Ammon's horn (tissue), 1 donor: ENCODE measurements at regions not wholly inside any gene's neighbourhood (a gene's known extent, or its start where the extent isn't known, plus 50 kb on each side); places are given as distances from the start of the nearest gene placed in this dataset.
"Not testable (repeated sequence)": the region's sequence is repeated elsewhere in the genome, so short reads cannot be mapped to it uniquely, and the experiment has no call there.

Experiments used
- DNase-seq: peaks from one replicate; pipeline ENCODE4 v3.0.0-alpha.2; 2016; ENCODE audit warnings: low spot score

- DNase-seq = no peak
Measured at GRCh38 chr2:145530653-145531052, 1010.7 kb upstream of the ZEB2 start.

GRCh38 chr2:145524836-145525235, 1004.9 kb upstream of the ZEB2 start:
- DNase-seq = no peak

- no peak for DNase-seq
Measured at GRCh38 chr2:145524303-145524702, 1004.4 kb upstream of the ZEB2 start.

GRCh38 chr2:145519254-145519653, 999.3 kb upstream of the ZEB2 start:
- not testable (repeated sequence) for DNase-seq

- DNase-seq = no peak
Measured at GRCh38 chr2:145511946-145512345, 992.0 kb upstream of the ZEB2 start.

- no peak for DNase-seq
Measured at GRCh38 chr2:145503511-145503910, 983.6 kb upstream of the ZEB2 start.

- no peak for DNase-seq
Measured at GRCh38 chr2:145501920-145502319, 982.0 kb upstream of the ZEB2 start.

- no peak for DNase-seq
Measured at GRCh38 chr2:145495590-145495989, 975.7 kb upstream of the ZEB2 start.

- no peak for DNase-seq
Measured at GRCh38 chr2:145494441-145494840, 974.5 kb upstream of the ZEB2 start.

- DNase-seq = no peak
Measured at GRCh38 chr2:145488571-145488970, 968.7 kb upstream of the ZEB2 start.

- DNase-seq = no peak
Measured at GRCh38 chr2:145484448-145485097, 964.7 kb upstream of the ZEB2 start.

GRCh38 chr2:145483854-145484253, 963.9 kb upstream of the ZEB2 start:
- no peak for DNase-seq

GRCh38 chr2:145481334-145481922, 961.5 kb upstream of the ZEB2 start:
- DNase-seq = no peak

GRCh38 chr2:145464866-145465265, 944.9 kb upstream of the ZEB2 start:
- no peak for DNase-seq

GRCh38 chr2:145460112-145460511, 940.2 kb upstream of the ZEB2 start:
- DNase-seq = peak; percentile 13

GRCh38 chr2:145431181-145431951, 911.4 kb upstream of the ZEB2 start:
- DNase-seq = peak; percentile 14

- no peak for DNase-seq
Measured at GRCh38 chr2:145423809-145424208, 903.9 kb upstream of the ZEB2 start.

GRCh38 chr2:145422576-145422975, 902.7 kb upstream of the ZEB2 start:
- DNase-seq = no peak

GRCh38 chr2:145421841-145422240, 901.9 kb upstream of the ZEB2 start:
- DNase-seq = no peak

- DNase-seq = no peak
Measured at GRCh38 chr2:145416640-145417039, 896.7 kb upstream of the ZEB2 start.

GRCh38 chr2:145415151-145415550, 895.2 kb upstream of the ZEB2 start:
- no peak for DNase-seq

- DNase-seq = no peak
Measured at GRCh38 chr2:145413261-145414030, 893.5 kb upstream of the ZEB2 start.

- no peak for DNase-seq
Measured at GRCh38 chr2:145412155-145412554, 892.2 kb upstream of the ZEB2 start.
